K562 (cell line): ENCODE measurements at regions not wholly inside any gene's neighbourhood (a gene's known extent, or its start where the extent isn't known, plus 50 kb on each side); places are given as distances from the start of the nearest gene placed in this dataset.

Source experiments
- ATAC-seq: fragments of 200-7000 bp; cut with Tn5 transposase; 3 replicates; pipeline ENCODE4 v1.9.1; 2020; ENCODE audit warnings: moderate library complexity
- BruUV-seq: library from RNA; stranded (reverse); fragments of 400-500 nt; replicated peaks from 2 replicates; lab custom pipeline; 2021; lab: Mats Ljungman, UMichigan
- CTCF ChIA-PET: fragments of 300-600 bp; formaldehyde crosslinking; extraction: SDS; loops from one replicate; lab custom pipeline; 2021; ENCODE audit warnings: low intra/inter-chr PET ratio; lab: Yijun Ruan, JAX
- POLR2A ChIA-PET: fragments of 300-600, 350-650 bp; sonication (Branson Sonifier 250); formaldehyde crosslinking; extraction: SDS; loops from one replicate; lab custom pipeline; 2021; ENCODE audit warnings: antibody characterized with exemption, inconsistent platforms; lab: Yijun Ruan, JAX
- DNase-seq, 4 experiments: peaks; one replicate each; pipeline versions ENCODE4 v3.0.0 to v3.0.0-alpha.2; 2011 to 2018; ENCODE audit warnings: low spot score in 3 of 4, mixed read lengths in 3 of 4; ENCODE audit errors: extremely low read depth in 1 of 4
- FAIRE-seq: peaks from 2 replicates; lab custom pipeline; 2011; peaks lifted over from hg19 to GRCh38; lab: Jason Lieb, UNC
- H2AFZ ChIP-seq: 2 replicates; pipeline ENCODE4 v1.6.0; 2011; ENCODE audit warnings: low read depth, low read length, control low read depth, inconsistent platforms
- H3K27ac ChIP-seq: fragments of 200-600 bp; 3 replicates; pipeline ENCODE4 v1.8.0; 2011; ENCODE audit warnings: low read depth, mild to moderate bottlenecking, control low read depth, inconsistent platforms, low read length, moderate library complexity, mixed read lengths; ENCODE audit errors: extremely low read depth
- H3K27me3 ChIP-seq, 2 experiments: fragments of 300-600 bp in 1 of 2; 2 replicates in 1 of 2; 3 replicates in 1 of 2; pipeline versions ENCODE4 v1.6.0 to v1.8.0; 2011; ENCODE audit warnings: inconsistent platforms in 2 of 2, low read length in 2 of 2, mild to moderate bottlenecking in 1 of 2, mixed read lengths in 1 of 2, moderate library complexity in 1 of 2; ENCODE audit not compliant: control insufficient read depth in 2 of 2, insufficient read depth in 2 of 2
- H3K36me3 ChIP-seq: fragments of 300-600 bp; 3 replicates; pipeline ENCODE4 v1.8.0; 2011; ENCODE audit warnings: mild to moderate bottlenecking, low read length, inconsistent platforms; ENCODE audit not compliant: control insufficient read depth, insufficient read depth
- H3K4me1 ChIP-seq, 2 experiments: fragments of 200-600 bp in 1 of 2; replicated peaks in 1 of 2; 2 replicates in 1 of 2; 3 replicates in 1 of 2; pipeline versions ENCODE4 v1.5.1 to v1.8.0; 2011; ENCODE audit warnings: inconsistent platforms in 2 of 2, low read length in 2 of 2, mild to moderate bottlenecking in 1 of 2, mixed read lengths in 1 of 2, moderate library complexity in 1 of 2; ENCODE audit not compliant: control insufficient read depth in 2 of 2, insufficient read depth in 2 of 2
- H3K4me2 ChIP-seq: 2 replicates; pipeline ENCODE4 v1.6.1; 2011; ENCODE audit warnings: low read length, control low read depth, inconsistent platforms, mixed read lengths; ENCODE audit not compliant: insufficient read depth
- H3K4me3 ChIP-seq: fragments of 200-600 bp; sonication (generic), shearing (Covaris generic); 2 replicates; pipeline ENCODE4 v1.5.1; 2016; ENCODE audit warnings: control low read depth, inconsistent platforms
- H3K79me2 ChIP-seq: fragments of 200-600 bp; 3 replicates; pipeline ENCODE4 v1.8.0; 2011; ENCODE audit warnings: low read length, inconsistent platforms; ENCODE audit not compliant: control insufficient read depth, insufficient read depth
- H3K9ac ChIP-seq, 2 experiments: 2 replicates each; pipeline versions ENCODE4 v1.6.0 to v1.6.1; 2011; ENCODE audit warnings: low read depth in 2 of 2, low read length in 2 of 2, control low read depth in 1 of 2, inconsistent platforms in 1 of 2, mild to moderate bottlenecking in 1 of 2, mixed read lengths in 1 of 2; ENCODE audit not compliant: insufficient read depth in 1 of 2
- H3K9me1 ChIP-seq: one replicate; pipeline ENCODE4 v1.6.0; 2011; ENCODE audit warnings: inconsistent platforms, mild to moderate bottlenecking, low read length, moderate library complexity; ENCODE audit not compliant: control insufficient read depth, insufficient read depth
- H3K9me3 ChIP-seq: replicated peaks from 2 replicates; pipeline ENCODE4 v1.5.1; 2011; ENCODE audit warnings: low read depth, low read length, inconsistent platforms; ENCODE audit not compliant: control insufficient read depth, insufficient read depth
- H4K20me1 ChIP-seq: replicated peaks from 2 replicates; pipeline ENCODE4 v1.6.1; 2011; ENCODE audit warnings: low read length, inconsistent platforms, mixed read lengths; ENCODE audit not compliant: control insufficient read depth, insufficient read depth
- ARID3A ChIP-seq: IDR thresholded peaks from 2 replicates; pipeline ENCODE4 v1.6.1; 2012; ENCODE audit warnings: low read depth, low read length, improper control_type of control experiment, borderline replicate concordance
- CBX1 ChIP-seq: sonication (generic); IDR thresholded peaks from 2 replicates; pipeline ENCODE4 v1.6.1; 2016; ENCODE audit warnings: antibody characterized with exemption, low read depth, mild to moderate bottlenecking
- EZH2 ChIP-seq: IDR thresholded peaks from 2 replicates; pipeline ENCODE4 v1.6.1; 2012; ENCODE audit warnings: low read depth, mild to moderate bottlenecking, inconsistent platforms, low read length, borderline replicate concordance
- GTF2F1 ChIP-seq: IDR thresholded peaks from 2 replicates; pipeline ENCODE4 v1.6.1; 2011; ENCODE audit warnings: low read depth, low read length, improper control_type of control experiment
- HNRNPL ChIP-seq: fragments of 200-400 bp; formaldehyde crosslinking; IDR thresholded peaks from 2 replicates; pipeline ENCODE4 v1.6.1; 2017; ENCODE audit warnings: low read depth, mild to moderate bottlenecking, low read length
- MEIS2 ChIP-seq: fragments of 450-650 bp; IDR thresholded peaks from 2 replicates; pipeline ENCODE4 v1.6.1; 2014; ENCODE audit warnings: mild to moderate bottlenecking; ENCODE audit not compliant: partially characterized antibody
- STAT6 ChIP-seq: sonication (generic); formaldehyde crosslinking; IDR thresholded peaks from 2 replicates; pipeline ENCODE4 v1.8.1; 2023; ENCODE audit warnings: mild to moderate bottlenecking, missing genetic modification reagents
- TARDBP ChIP-seq: fragments of 450-650 bp; IDR thresholded peaks from 2 replicates; pipeline ENCODE4 v1.6.1; 2016
- TRIM24 ChIP-seq, 2 experiments: fragments of 450-650 bp; IDR thresholded peaks; 2 replicates each; pipeline ENCODE4 v1.6.1; 2016
- ZNF23 ChIP-seq: fragments of 250-450 bp; sonication (Bioruptor Pico); IDR thresholded peaks from 2 replicates; pipeline ENCODE4 v1.4.0; 2020; ENCODE audit warnings: mild to moderate bottlenecking
- WGBS: fragments of 100-300 bp; shearing (Covaris generic); methylation state at CpG from one replicate; pipeline ENCODE4 v1.1.6; 2016; ENCODE audit warnings: low coverage, mixed read lengths; ENCODE audit not compliant: insufficient coverage; ENCODE audit errors: missing lambda C conversion rate; 5-methylcytosine and 5-hydroxymethylcytosine counted together
- in situ Hi-C: fragments of 300-500 bp; cut with MboI; formaldehyde crosslinking; loops from 4 replicates; pipeline ENCODE4 v1.15.0; 2018; ENCODE audit warnings: inconsistent platforms, mixed read lengths
- intact Hi-C: fragments of 100-400 bp; cut with micrococcal nuclease; formaldehyde crosslinking; loops from 2 replicates; pipeline ENCODE4 v1.14.2; 2022
- TF ChIP-seq, protein P1 (sequence below): fragments of 450-650 bp; IDR thresholded peaks from 2 replicates; pipeline ENCODE4 v1.6.1; 2016; ENCODE audit warnings: antibody characterized with exemption
- TF ChIP-seq, protein P2 (sequence below): fragments of 450-650 bp; formaldehyde crosslinking; IDR thresholded peaks from 2 replicates; pipeline ENCODE4 v1.4.0; 2022; ENCODE audit warnings: missing genetic modification characterization

DNA sequence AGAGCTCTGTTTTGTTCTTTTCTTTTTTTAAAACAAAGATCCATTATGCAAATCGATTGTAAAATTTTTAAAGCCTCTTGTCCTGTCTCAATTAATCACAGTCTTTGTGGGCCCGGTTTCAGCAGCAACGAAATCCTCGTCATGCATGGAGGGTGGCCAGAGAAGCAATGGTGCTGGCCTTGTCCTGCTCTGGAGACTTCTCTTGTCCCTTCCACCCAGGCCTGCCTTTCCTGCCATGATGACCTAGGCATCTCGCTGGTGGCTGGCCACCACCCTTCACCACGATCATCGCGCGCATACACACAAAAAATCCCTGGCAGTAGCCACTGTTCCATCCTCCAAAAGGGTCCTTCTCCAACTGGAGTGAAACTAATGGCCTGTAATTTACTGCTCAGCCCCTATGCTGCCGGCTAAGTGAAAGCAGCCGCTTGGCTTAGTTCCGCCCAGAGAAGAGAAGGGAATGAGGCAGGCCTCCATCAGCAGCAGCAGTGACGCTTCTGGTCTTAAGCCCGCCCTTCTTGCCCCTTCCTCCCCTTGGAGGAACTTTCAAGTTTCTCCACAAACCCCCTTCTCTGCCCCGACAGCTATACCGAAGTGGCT, 309.5 kb downstream of the NPHP4 start:
- H3K4me3 ChIP-seq = no peak overlapping the region
- no peaks in the 10 kb centered on the region for H3K9me1 ChIP-seq
- DNase-seq = no peak
- H2AFZ ChIP-seq = no peak overlapping the region
- TF ChIP-seq, protein P1, sequence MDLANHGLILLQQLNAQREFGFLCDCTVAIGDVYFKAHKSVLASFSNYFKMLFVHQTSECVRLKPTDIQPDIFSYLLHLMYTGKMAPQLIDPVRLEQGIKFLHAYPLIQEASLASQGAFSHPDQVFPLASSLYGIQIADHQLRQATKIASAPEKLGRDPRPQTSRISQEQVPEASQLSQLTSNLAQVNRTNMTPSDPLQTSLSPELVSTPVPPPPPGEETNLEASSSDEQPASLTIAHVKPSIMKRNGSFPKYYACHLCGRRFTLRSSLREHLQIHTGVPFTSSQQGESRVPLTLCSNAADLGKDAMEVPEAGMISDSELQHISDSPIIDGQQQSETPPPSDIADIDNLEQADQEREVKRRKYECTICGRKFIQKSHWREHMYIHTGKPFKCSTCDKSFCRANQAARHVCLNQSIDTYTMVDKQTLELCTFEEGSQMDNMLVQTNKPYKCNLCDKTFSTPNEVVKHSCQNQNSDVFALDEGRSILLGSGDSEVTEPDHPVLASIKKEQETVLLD = no peak
- TF ChIP-seq ARID3A (no peak), HNRNPL (no peak), TARDBP (no peak), EZH2 (no peak), ZNF23 (no peak), CBX1 (no peak), TRIM24 (IDR thresholded peaks at IDR 0.05) (no peak), MEIS2 (no peak), STAT6 (no peak), GTF2F1 (no peak)
- TF ChIP-seq, protein P2, sequence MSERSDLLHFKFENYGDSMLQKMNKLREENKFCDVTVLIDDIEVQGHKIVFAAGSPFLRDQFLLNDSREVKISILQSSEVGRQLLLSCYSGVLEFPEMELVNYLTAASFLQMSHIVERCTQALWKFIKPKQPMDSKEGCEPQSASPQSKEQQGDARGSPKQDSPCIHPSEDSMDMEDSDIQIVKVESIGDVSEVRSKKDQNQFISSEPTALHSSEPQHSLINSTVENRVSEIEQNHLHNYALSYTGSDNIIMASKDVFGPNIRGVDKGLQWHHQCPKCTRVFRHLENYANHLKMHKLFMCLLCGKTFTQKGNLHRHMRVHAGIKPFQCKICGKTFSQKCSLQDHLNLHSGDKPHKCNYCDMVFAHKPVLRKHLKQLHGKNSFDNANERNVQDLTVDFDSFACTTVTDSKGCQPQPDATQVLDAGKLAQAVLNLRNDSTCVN (CRISPR knock-in tag) = no peak
- CTCF ChIA-PET = no interaction called here
- FAIRE-seq = no peak
- no peak overlapping the region for H3K9ac ChIP-seq
- H4K20me1 ChIP-seq = no peaks in the 10 kb centered on the region
- no peaks in the 10 kb centered on the region for H3K9me3 ChIP-seq
- intact Hi-C loops = no loop called here
- H3K4me2 ChIP-seq = no peak overlapping the region
- no peaks in the 10 kb centered on the region for H3K79me2 ChIP-seq
- no TSS peak for BruUV-seq
- WGBS = 0% methylated on average over 15 of the region's 16 CpGs
- H3K4me1 ChIP-seq = no peaks in the 10 kb centered on the region
- POLR2A ChIA-PET = interaction anchor here (1.1 kb wide), 1 partner anchor 15 kb away, joined by 4 read pairs; no protein-coding TSS in a partner anchor
- no peak for ATAC-seq
- H3K27ac ChIP-seq = no peak overlapping the region
- in situ Hi-C loops = no loop called here
- no peaks in the 10 kb centered on the region for H3K36me3 ChIP-seq
- peaks cover 0 to 23% of the 10 kb centered on the region in 2 experiments; a peak in 1 of 5 replicates for H3K27me3 ChIP-seq
